ENCODE measurements at regions not wholly inside any gene's neighbourhood (a gene's known extent, or its start where the extent isn't known, plus 50 kb on each side); places are given as distances from the start of the nearest gene placed in this dataset.

GRCh38 chr2:109710505-109711229 is 83.4 kb upstream of the RGPD5 start:
- no peak for TF ChIP-seq POLR2A (IDR thresholded peaks at IDR 0.05)
- TF ChIP-seq POLR2AphosphoS5 (IDR thresholded peaks at IDR 0.05; ENCODE audit: insufficient read depth in 1 of 2, low read depth in 1 of 2): no peak
- TF ChIP-seq CTCF (IDR thresholded peaks at IDR 0.05): no peak
- H3K27ac ChIP-seq: no peak overlapping the region
- peak in 1 of 2 donors; percentile 71 for DNase-seq (ENCODE audit: extremely low spot score in 2 of 2)
- H3K27me3 ChIP-seq: no peaks in the 10 kb centered on the region
- intact Hi-C loops (cut with DNase I): loop anchor here (10.0 kb wide), 1 partner anchor 606 kb away; no protein-coding TSS in a partner anchor
- no peaks in the 10 kb centered on the region for H3K4me1 ChIP-seq
- no peaks in the 10 kb centered on the region for H3K9me3 ChIP-seq
- no peak overlapping the region for H3K4me3 ChIP-seq
- no peaks in the 10 kb centered on the region for H3K36me3 ChIP-seq

GRCh38 chr2:109711230-109712122 is 82.6 kb upstream of the RGPD5 start:
- TF ChIP-seq CTCF (IDR thresholded peaks at IDR 0.05) (no peak), POLR2A (IDR thresholded peaks at IDR 0.05) (no peak), POLR2AphosphoS5 (IDR thresholded peaks at IDR 0.05; ENCODE audit: insufficient read depth in 1 of 2, low read depth in 1 of 2) (no peak)
- no peak overlapping the region for H3K4me3 ChIP-seq
- no peaks in the 10 kb centered on the region for H3K9me3 ChIP-seq
- H3K27ac ChIP-seq: no peak overlapping the region
- no peaks in the 10 kb centered on the region for H3K27me3 ChIP-seq
- intact Hi-C loops (cut with DNase I): loop anchor here (10.0 kb wide), 1 partner anchor 607 kb away; no protein-coding TSS in a partner anchor
- no peaks in the 10 kb centered on the region for H3K4me1 ChIP-seq
- DNase-seq (ENCODE audit: extremely low spot score in 2 of 2): peak in 1 of 2 donors; percentile 74
- no peaks in the 10 kb centered on the region for H3K36me3 ChIP-seq

GRCh38 chr2:109712123-109712449 is 82.0 kb upstream of the RGPD5 start:
- Histone ChIP-seq H3K36me3 (no peaks in the 10 kb centered on the region), H3K9me3 (no peaks in the 10 kb centered on the region), H3K27me3 (no peaks in the 10 kb centered on the region), H3K4me3 (no peak overlapping the region), H3K27ac (no peak overlapping the region), H3K4me1 (no peaks in the 10 kb centered on the region)
- TF ChIP-seq POLR2AphosphoS5 (IDR thresholded peaks at IDR 0.05; ENCODE audit: insufficient read depth in 1 of 2, low read depth in 1 of 2) (no peak), CTCF (IDR thresholded peaks at IDR 0.05) (no peak), POLR2A (IDR thresholded peaks at IDR 0.05) (no peak)
- intact Hi-C loops (cut with DNase I): loop anchor here (10.0 kb wide), 1 partner anchor 607 kb away; no protein-coding TSS in a partner anchor
- peak in 1 of 2 donors; percentile 49 for DNase-seq (ENCODE audit: extremely low spot score in 2 of 2)

- H3K36me3 ChIP-seq: no peaks in the 10 kb centered on the region
- intact Hi-C loops (cut with DNase I): loop anchor here (10.0 kb wide), 1 partner anchor 608 kb away; no protein-coding TSS in a partner anchor
- DNase-seq (ENCODE audit: extremely low spot score in 2 of 2): peak in 1 of 2 donors; percentile 5
Observed at GRCh38 chr2:109712746-109713145, 81.4 kb upstream of the RGPD5 start.

More at GRCh38 chr2:109712746-109713145, 81.4 kb upstream of the RGPD5 start:
- no peaks in the 10 kb centered on the region for H3K27me3 ChIP-seq
- TF ChIP-seq CTCF (IDR thresholded peaks at IDR 0.05) (no peak), POLR2AphosphoS5 (IDR thresholded peaks at IDR 0.05; ENCODE audit: insufficient read depth in 1 of 2, low read depth in 1 of 2) (no peak), POLR2A (IDR thresholded peaks at IDR 0.05) (no peak)
- H3K4me3 ChIP-seq: no peak overlapping the region
- H3K9me3 ChIP-seq: no peaks in the 10 kb centered on the region
- H3K4me1 ChIP-seq: no peaks in the 10 kb centered on the region
- H3K27ac ChIP-seq: no peak overlapping the region

All from vagina (tissue), 2 donors.